HCT116 (cell line): ENCODE measurements at regions not wholly inside any gene's neighbourhood (a gene's known extent, or its start where the extent isn't known, plus 50 kb on each side); places are given as distances from the start of the nearest gene placed in this dataset.

ENCODE experiments used
- ATAC-seq: fragments of 200-7000 bp; cut with Tn5 transposase; 2 replicates; pipeline ENCODE4 v1.9.1; 2020; ENCODE audit warnings: mild to moderate bottlenecking, moderate library complexity
- BruUV-seq: library from RNA; stranded (reverse); fragments of 400-500 nt; replicated peaks from 2 replicates; lab custom pipeline; 2021; lab: Mats Ljungman, UMichigan
- CTCF ChIA-PET: fragments of 300-600 bp; sonication (Branson Sonifier 250); formaldehyde crosslinking; loops from one replicate; lab custom pipeline; 2021; ENCODE audit warnings: antibody characterized with exemption; lab: Charles Lee
- POLR2A ChIA-PET: fragments of 300-600, 350-600 bp; sonication (Branson Sonifier 250); formaldehyde crosslinking; loops from one replicate; lab custom pipeline; 2021; ENCODE audit warnings: antibody characterized with exemption; lab: Charles Lee
- RAD21 ChIA-PET, 2 experiments: fragments of 300-600 bp; sonication (Branson Sonifier 250); formaldehyde crosslinking; loops; one replicate each; lab custom pipeline; 2023; ENCODE audit warnings: low total read pairs in 2 of 2; ENCODE audit not compliant: uncharacterized antibody in 2 of 2, unreplicated experiment in 2 of 2, low non-redundant PET in 1 of 2; lab: Charles Lee
- DNase-seq: peaks from one replicate; pipeline ENCODE4 v3.0.0-alpha.2; 2010; ENCODE audit warnings: low read depth, low spot score
- H2AFZ ChIP-seq: fragments of 200-600 bp; shearing (Covaris generic), sonication (generic); 2 replicates; pipeline ENCODE4 v1.6.1; 2017; ENCODE audit warnings: low read depth, mixed run types, mixed read lengths, antibody characterized with exemption, low read length; ENCODE audit not compliant: poor library complexity, severe bottlenecking
- H3K27ac ChIP-seq: 2 replicates; pipeline ENCODE4 v1.5.1; 2012; ENCODE audit warnings: low read depth, low read length
- H3K27me3 ChIP-seq: fragments of 200-600 bp; sonication (generic); 2 replicates; pipeline ENCODE4 v1.6.1; 2016; ENCODE audit warnings: mixed run types, low read length, mixed read lengths; ENCODE audit not compliant: insufficient read depth
- H3K36me3 ChIP-seq, 2 experiments: fragments of 200-500 bp in 1 of 2; fragments of 200-600 bp in 1 of 2; sonication (Bioruptor generic) in 1 of 2; sonication (generic) in 1 of 2; 2 replicates each; pipeline versions ENCODE4 v1.5.1 to v1.6.1; 2014 to 2016; ENCODE audit warnings: low read length in 2 of 2, inconsistent platforms in 1 of 2, mixed read lengths in 1 of 2, mixed run types in 1 of 2; ENCODE audit not compliant: insufficient read depth in 2 of 2, control insufficient read depth in 1 of 2
- H3K4me1 ChIP-seq, 2 experiments: fragments of 200-600 bp in 1 of 2; sonication (generic) in 1 of 2; 2 replicates each; pipeline versions ENCODE4 v1.5.1 to v1.6.1; 2012 to 2017; ENCODE audit warnings: low read length in 2 of 2, inconsistent platforms in 1 of 2, mild to moderate bottlenecking in 1 of 2, mixed read lengths in 1 of 2, mixed run types in 1 of 2, moderate library complexity in 1 of 2; ENCODE audit not compliant: insufficient read depth in 2 of 2, control insufficient read depth in 1 of 2
- H3K4me2 ChIP-seq: fragments of 200-600 bp; sonication (generic); 2 replicates; pipeline ENCODE4 v1.6.1; 2017; ENCODE audit warnings: mixed run types, low read length, mixed read lengths
- H3K4me3 ChIP-seq, 2 experiments: fragments of 200-600 bp in 1 of 2; sonication (generic) in 1 of 2; replicated peaks in 1 of 2; 2 replicates each; pipeline ENCODE4 v1.5.1; 2011 to 2016; ENCODE audit warnings: low read length in 2 of 2, control low read depth in 1 of 2, low read depth in 1 of 2, mild to moderate bottlenecking in 1 of 2, mixed read lengths in 1 of 2, mixed run types in 1 of 2
- H3K79me2 ChIP-seq: fragments of 200-600 bp; sonication (generic); 2 replicates; pipeline ENCODE4 v1.6.1; 2017; ENCODE audit warnings: mild to moderate bottlenecking, mixed run types, low read length, moderate library complexity, mixed read lengths; ENCODE audit not compliant: insufficient read depth
- H3K9ac ChIP-seq: fragments of 200-600 bp; sonication (generic); 2 replicates; pipeline ENCODE4 v1.6.1; 2016; ENCODE audit warnings: low read length, mixed read lengths
- H3K9me2 ChIP-seq: fragments of 200-600 bp; sonication (generic), shearing (Covaris generic); 2 replicates; pipeline ENCODE4 v1.6.1; 2017; ENCODE audit warnings: mixed run types, mild to moderate bottlenecking, moderate library complexity; ENCODE audit not compliant: insufficient read depth
- H3K9me3 ChIP-seq, 2 experiments: fragments of 200-500 bp in 1 of 2; fragments of 200-600 bp in 1 of 2; sonication (Bioruptor generic) in 1 of 2; sonication (generic) in 1 of 2; 2 replicates each; pipeline ENCODE4 v1.6.1; 2014 to 2017; ENCODE audit warnings: low read length in 2 of 2, mixed read lengths in 2 of 2, inconsistent platforms in 1 of 2, low read depth in 1 of 2, mild to moderate bottlenecking in 1 of 2, mixed run types in 1 of 2, moderate library complexity in 1 of 2; ENCODE audit not compliant: control insufficient read depth in 1 of 2, insufficient read depth in 1 of 2
- H4K20me1 ChIP-seq: fragments of 200-600 bp; sonication (generic), shearing (Covaris generic); 2 replicates; pipeline ENCODE4 v1.6.1; 2017; ENCODE audit warnings: mixed run types, mild to moderate bottlenecking, moderate library complexity; ENCODE audit not compliant: insufficient read depth
- CBX3 ChIP-seq: IDR thresholded peaks from 2 replicates; pipeline ENCODE4 v1.6.1; 2012; ENCODE audit warnings: low read depth
- ELF1 ChIP-seq: IDR thresholded peaks from 2 replicates; pipeline ENCODE4 v1.6.1; 2012; ENCODE audit warnings: low read depth, borderline replicate concordance
- EZH2 ChIP-seq: fragments of 200-600 bp; sonication (generic); IDR thresholded peaks from 2 replicates; pipeline ENCODE4 v1.6.1; 2017; ENCODE audit warnings: antibody characterized with exemption, mixed run types
- EZH2phosphoT487 ChIP-seq: fragments of 200-600 bp; IDR thresholded peaks from 2 replicates; pipeline ENCODE4 v1.6.1; 2018; ENCODE audit warnings: antibody characterized with exemption, borderline replicate concordance
- SRF ChIP-seq: IDR thresholded peaks from 2 replicates; pipeline ENCODE4 v1.6.1; 2012; ENCODE audit warnings: low read depth
- TCF7L2 ChIP-seq: IDR thresholded peaks from 2 replicates; pipeline ENCODE4 v1.7.0; 2011; ENCODE audit warnings: borderline replicate concordance, inconsistent platforms; ENCODE audit not compliant: insufficient read depth, insufficient read length; ENCODE audit errors: extremely low read depth
- YY1 ChIP-seq: IDR thresholded peaks from 2 replicates; pipeline ENCODE4 v1.6.1; 2011; ENCODE audit warnings: low read length, low read depth, moderate library complexity, mild to moderate bottlenecking; ENCODE audit not compliant: insufficient replicate concordance; ENCODE audit errors: extremely low read depth
- ZFX ChIP-seq: fragments of 450-650 bp; IDR thresholded peaks from 2 replicates; pipeline ENCODE4 v1.6.1; 2017
- intact Hi-C: fragments of 100-400 bp; cut with micrococcal nuclease; formaldehyde crosslinking; loops from 2 replicates; pipeline ENCODE4 v1.10.0; 2022
- TF ChIP-seq, protein P1 (sequence below): IDR thresholded peaks from 2 replicates; pipeline ENCODE4 v1.6.1; 2012
- TF ChIP-seq, protein P2 (sequence below): IDR thresholded peaks from 2 replicates; pipeline ENCODE4 v1.6.1; 2011; ENCODE audit warnings: mild to moderate bottlenecking, low read length, moderate library complexity; ENCODE audit not compliant: insufficient replicate concordance; ENCODE audit errors: extremely low read depth
- TF ChIP-seq, protein P3 (sequence below), 3 experiments: fragments of 200-600 bp in 1 of 3; sonication (generic) in 1 of 3; IDR thresholded peaks in 2 of 3; conservative IDR thresholded peaks in 1 of 3; 2 replicates each; pipeline ENCODE4 v1.5.1; 2012 to 2017; ENCODE audit warnings: low read depth in 2 of 3, low read length in 2 of 3, antibody characterized with exemption in 1 of 3, borderline replicate concordance in 1 of 3, control low read depth in 1 of 3, mild to moderate bottlenecking in 1 of 3, mixed read lengths in 1 of 3, mixed run types in 1 of 3, moderate library complexity in 1 of 3; ENCODE audit not compliant: insufficient read depth in 1 of 3
- TF ChIP-seq, protein P4 (sequence below): IDR thresholded peaks from 2 replicates; pipeline ENCODE4 v1.6.1; 2012; ENCODE audit warnings: low read depth

DNA sequence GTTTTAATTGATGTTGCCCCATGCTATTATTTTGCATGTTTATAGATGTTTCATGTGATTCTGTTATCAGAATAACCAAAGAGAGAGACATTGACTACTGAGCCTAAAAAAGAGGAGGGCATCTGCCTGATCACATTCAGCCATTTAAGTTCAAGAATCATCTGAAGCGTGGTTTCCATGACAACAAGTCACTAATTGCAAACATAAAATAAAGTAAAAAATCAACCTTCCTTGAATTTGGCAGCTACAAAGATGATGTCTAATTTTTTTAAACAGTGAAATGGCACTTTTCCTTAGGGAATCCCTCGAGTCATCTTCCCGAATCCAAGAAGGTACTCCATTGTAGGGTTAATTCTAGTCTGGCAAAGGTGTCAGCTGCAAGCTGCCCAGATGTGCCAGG lies 884.2 kb downstream of the DIAPH3 start:
- peaks cover 0 to 23% of the 10 kb centered on the region in 2 experiments; a peak in 3 of 4 replicates for H3K9me3 ChIP-seq
- CTCF ChIA-PET, result no interaction called here
- RAD21 ChIA-PET, result no interaction called here
- no peak overlapping the region for H3K4me3 ChIP-seq
- H3K9me2 ChIP-seq, result no peaks in the 10 kb centered on the region
- TF ChIP-seq, protein P1, sequence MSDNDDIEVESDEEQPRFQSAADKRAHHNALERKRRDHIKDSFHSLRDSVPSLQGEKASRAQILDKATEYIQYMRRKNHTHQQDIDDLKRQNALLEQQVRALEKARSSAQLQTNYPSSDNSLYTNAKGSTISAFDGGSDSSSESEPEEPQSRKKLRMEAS, result no peak
- TF ChIP-seq CBX3, result no peak
- TF ChIP-seq EZH2phosphoT487, result no peak
- TF ChIP-seq, protein P2, sequence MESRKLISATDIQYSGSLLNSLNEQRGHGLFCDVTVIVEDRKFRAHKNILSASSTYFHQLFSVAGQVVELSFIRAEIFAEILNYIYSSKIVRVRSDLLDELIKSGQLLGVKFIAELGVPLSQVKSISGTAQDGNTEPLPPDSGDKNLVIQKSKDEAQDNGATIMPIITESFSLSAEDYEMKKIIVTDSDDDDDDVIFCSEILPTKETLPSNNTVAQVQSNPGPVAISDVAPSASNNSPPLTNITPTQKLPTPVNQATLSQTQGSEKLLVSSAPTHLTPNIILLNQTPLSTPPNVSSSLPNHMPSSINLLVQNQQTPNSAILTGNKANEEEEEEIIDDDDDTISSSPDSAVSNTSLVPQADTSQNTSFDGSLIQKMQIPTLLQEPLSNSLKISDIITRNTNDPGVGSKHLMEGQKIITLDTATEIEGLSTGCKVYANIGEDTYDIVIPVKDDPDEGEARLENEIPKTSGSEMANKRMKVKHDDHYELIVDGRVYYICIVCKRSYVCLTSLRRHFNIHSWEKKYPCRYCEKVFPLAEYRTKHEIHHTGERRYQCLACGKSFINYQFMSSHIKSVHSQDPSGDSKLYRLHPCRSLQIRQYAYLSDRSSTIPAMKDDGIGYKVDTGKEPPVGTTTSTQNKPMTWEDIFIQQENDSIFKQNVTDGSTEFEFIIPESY, result no peak
- TF ChIP-seq YY1, result no peak
- no peak for TF ChIP-seq TCF7L2
- TF ChIP-seq SRF, result no peak
- TF ChIP-seq, protein P3, sequence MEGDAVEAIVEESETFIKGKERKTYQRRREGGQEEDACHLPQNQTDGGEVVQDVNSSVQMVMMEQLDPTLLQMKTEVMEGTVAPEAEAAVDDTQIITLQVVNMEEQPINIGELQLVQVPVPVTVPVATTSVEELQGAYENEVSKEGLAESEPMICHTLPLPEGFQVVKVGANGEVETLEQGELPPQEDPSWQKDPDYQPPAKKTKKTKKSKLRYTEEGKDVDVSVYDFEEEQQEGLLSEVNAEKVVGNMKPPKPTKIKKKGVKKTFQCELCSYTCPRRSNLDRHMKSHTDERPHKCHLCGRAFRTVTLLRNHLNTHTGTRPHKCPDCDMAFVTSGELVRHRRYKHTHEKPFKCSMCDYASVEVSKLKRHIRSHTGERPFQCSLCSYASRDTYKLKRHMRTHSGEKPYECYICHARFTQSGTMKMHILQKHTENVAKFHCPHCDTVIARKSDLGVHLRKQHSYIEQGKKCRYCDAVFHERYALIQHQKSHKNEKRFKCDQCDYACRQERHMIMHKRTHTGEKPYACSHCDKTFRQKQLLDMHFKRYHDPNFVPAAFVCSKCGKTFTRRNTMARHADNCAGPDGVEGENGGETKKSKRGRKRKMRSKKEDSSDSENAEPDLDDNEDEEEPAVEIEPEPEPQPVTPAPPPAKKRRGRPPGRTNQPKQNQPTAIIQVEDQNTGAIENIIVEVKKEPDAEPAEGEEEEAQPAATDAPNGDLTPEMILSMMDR (IDR thresholded peaks at IDR 0.05 in 2 of 3, conservative IDR thresholded peaks at IDR 0.05 in 1 of 3; ENCODE audit: borderline replicate concordance in 1 of 3, insufficient read depth in 1 of 3, low read depth in 2 of 3, low read length in 2 of 3), result no peak
- TF ChIP-seq, protein P4, sequence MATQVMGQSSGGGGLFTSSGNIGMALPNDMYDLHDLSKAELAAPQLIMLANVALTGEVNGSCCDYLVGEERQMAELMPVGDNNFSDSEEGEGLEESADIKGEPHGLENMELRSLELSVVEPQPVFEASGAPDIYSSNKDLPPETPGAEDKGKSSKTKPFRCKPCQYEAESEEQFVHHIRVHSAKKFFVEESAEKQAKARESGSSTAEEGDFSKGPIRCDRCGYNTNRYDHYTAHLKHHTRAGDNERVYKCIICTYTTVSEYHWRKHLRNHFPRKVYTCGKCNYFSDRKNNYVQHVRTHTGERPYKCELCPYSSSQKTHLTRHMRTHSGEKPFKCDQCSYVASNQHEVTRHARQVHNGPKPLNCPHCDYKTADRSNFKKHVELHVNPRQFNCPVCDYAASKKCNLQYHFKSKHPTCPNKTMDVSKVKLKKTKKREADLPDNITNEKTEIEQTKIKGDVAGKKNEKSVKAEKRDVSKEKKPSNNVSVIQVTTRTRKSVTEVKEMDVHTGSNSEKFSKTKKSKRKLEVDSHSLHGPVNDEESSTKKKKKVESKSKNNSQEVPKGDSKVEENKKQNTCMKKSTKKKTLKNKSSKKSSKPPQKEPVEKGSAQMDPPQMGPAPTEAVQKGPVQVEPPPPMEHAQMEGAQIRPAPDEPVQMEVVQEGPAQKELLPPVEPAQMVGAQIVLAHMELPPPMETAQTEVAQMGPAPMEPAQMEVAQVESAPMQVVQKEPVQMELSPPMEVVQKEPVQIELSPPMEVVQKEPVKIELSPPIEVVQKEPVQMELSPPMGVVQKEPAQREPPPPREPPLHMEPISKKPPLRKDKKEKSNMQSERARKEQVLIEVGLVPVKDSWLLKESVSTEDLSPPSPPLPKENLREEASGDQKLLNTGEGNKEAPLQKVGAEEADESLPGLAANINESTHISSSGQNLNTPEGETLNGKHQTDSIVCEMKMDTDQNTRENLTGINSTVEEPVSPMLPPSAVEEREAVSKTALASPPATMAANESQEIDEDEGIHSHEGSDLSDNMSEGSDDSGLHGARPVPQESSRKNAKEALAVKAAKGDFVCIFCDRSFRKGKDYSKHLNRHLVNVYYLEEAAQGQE, result no peak
- no peak for TF ChIP-seq ZFX
- no peak for TF ChIP-seq ELF1
- TF ChIP-seq EZH2, result no peak
- no peaks in the 10 kb centered on the region for H3K4me1 ChIP-seq
- POLR2A ChIA-PET, result no interaction called here
- no peaks in the 10 kb centered on the region for H3K36me3 ChIP-seq
- H3K27me3 ChIP-seq, result no peaks in the 10 kb centered on the region
- DNase-seq (no peak), ATAC-seq (no peak)
- no peak overlapping the region for H3K9ac ChIP-seq
- BruUV-seq, result no TSS peak
- intact Hi-C loops, result no loop called here
- no peaks in the 10 kb centered on the region; the same call in 1 of the 2 replicates for H4K20me1 ChIP-seq
- H3K4me2 ChIP-seq, result no peak overlapping the region
- H3K27ac ChIP-seq, result no peak overlapping the region
- H3K79me2 ChIP-seq, result no peaks in the 10 kb centered on the region
- no peak overlapping the region for H2AFZ ChIP-seq
